Thymus (tissue), 11 donors: ENCODE measurements at regions not wholly inside any gene's neighbourhood (a gene's known extent, or its start where the extent isn't known, plus 50 kb on each side); places are given as distances from the start of the nearest gene placed in this dataset.

Source experiments
- DNase-seq, 9 donors: peaks; one replicate each; pipeline ENCODE4 v3.0.0-alpha.2; 2013; ENCODE audit warnings: low spot score in 9 of 9, low read depth in 6 of 9, missing footprints in 1 of 9
- H3K27ac ChIP-seq, 2 donors: one replicate each; pipeline ENCODE4 v1.5.1; 2013; ENCODE audit warnings: control low read depth in 1 of 2, low read depth in 1 of 2, low read length in 1 of 2, mild to moderate bottlenecking in 1 of 2, moderate library complexity in 1 of 2
- H3K27me3 ChIP-seq, 2 donors: one replicate each; pipeline ENCODE4 v1.5.1; 2013; ENCODE audit warnings: low read length in 1 of 2; ENCODE audit not compliant: control insufficient read depth in 2 of 2, insufficient read depth in 1 of 2
- H3K36me3 ChIP-seq, 2 donors: one replicate each; pipeline ENCODE4 v1.5.1; 2013; ENCODE audit warnings: low read length in 1 of 2, mild to moderate bottlenecking in 1 of 2, moderate library complexity in 1 of 2; ENCODE audit not compliant: control insufficient read depth in 2 of 2, insufficient read depth in 2 of 2
- H3K4me1 ChIP-seq, 2 donors: one replicate each; pipeline ENCODE4 v1.5.1; 2013; ENCODE audit warnings: low read length in 2 of 2; ENCODE audit not compliant: control insufficient read depth in 2 of 2, insufficient read depth in 2 of 2
- H3K4me3 ChIP-seq, 2 donors: one replicate each; pipeline ENCODE4 v1.5.1; 2013; ENCODE audit warnings: low read length in 2 of 2, control low read depth in 1 of 2, mild to moderate bottlenecking in 1 of 2
- H3K9me3 ChIP-seq, 2 donors: one replicate each; pipeline ENCODE4 v1.5.1; 2013; ENCODE audit warnings: low read length in 1 of 2, mild to moderate bottlenecking in 1 of 2; ENCODE audit not compliant: control insufficient read depth in 2 of 2, insufficient read depth in 1 of 2
- WGBS: extraction: QIAGEN DNeasy Blood & Tissue Kit; methylation state at CpG from one replicate; pipeline ENCODE4 v1.1.7; 2013; 5-methylcytosine and 5-hydroxymethylcytosine counted together
- donor health status: healthy.

GRCh38 chr5:68411161-68411560 is 195.6 kb downstream of the PIK3R1 start:
- Histone ChIP-seq H3K4me3 (no peak overlapping the region), H3K9me3 (no peaks in the 10 kb centered on the region), H3K27me3 (no peaks in the 10 kb centered on the region), H3K27ac (no peak overlapping the region), H3K36me3 (no peaks in the 10 kb centered on the region), H3K4me1 (peaks cover 16 to 17% of the 10 kb centered on the region in 2 donors)
- DNase-seq, result no peak
- WGBS, result 87% methylated on average over 4 of the region's 4 CpGs

DNA sequence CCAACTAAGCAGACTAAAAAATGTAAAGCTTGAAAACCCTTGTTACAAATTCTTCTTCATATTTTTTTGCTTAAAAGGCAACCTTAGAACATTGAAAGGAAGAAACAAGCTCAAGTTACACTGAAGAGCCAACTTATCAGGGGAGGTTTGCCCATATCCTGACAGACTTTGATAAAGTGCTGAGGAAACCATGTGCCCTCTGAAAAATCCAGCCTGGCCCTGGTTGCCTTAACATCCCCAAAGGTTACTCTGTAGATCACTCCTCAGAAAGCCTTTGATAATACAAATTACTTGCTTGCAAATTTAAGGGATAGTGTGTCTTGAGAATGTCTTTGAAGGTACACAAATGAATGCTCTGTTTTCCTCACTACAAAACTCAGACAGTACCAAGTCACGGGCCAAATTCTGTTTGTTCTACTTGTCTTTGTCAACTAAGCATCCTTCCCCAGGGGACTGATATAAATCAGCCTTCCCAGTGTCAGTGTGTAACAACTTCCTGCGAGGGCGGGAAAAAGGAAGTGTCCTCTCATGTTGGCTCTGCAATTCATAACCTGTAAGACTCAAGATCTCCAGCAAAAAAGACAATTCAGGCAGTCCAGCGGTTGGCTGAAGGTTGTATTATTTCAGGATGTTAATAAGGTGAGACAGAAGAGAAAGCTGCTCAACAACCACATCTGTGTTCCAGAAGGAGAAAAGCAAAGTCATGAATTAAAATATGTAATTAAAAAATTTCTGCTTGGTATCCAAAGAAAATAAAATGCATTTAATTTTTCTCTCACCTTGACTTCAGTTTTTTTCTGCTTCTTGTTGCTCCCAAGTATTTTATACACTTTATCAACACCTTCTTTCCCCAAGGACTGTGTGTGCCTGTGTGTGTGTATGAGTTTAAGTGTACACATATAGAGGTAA is 199.9 kb downstream of the PIK3R1 start:
- DNase-seq, result no peak
- 23% methylated on average over 4 of the region's 4 CpGs for WGBS
- Histone ChIP-seq H3K4me3 (no peak overlapping the region), H3K9me3 (no peaks in the 10 kb centered on the region), H3K27me3 (no peaks in the 10 kb centered on the region), H3K27ac (no peak overlapping the region), H3K4me1 (peaks cover 6 to 15% of the 10 kb centered on the region in 2 donors), H3K36me3 (no peaks in the 10 kb centered on the region)

DNA sequence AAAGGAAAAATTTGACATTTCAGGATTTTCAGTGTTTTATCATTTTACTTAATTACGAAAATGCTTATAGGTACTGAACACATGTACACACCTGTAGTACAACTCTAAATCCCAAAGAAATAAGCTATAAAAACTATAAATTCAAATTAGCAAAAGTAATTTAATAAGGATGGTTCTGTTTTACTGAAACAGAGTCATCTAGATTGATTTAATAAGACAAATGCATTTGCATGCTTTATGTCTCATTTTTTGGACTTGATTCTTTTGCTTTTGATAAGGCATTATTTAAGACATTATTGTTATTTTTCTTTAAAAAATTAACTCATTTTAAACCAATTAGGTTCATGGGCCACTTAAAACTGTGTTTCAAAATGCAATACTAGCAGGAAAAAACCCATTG is 201.2 kb downstream of the PIK3R1 start:
- DNase-seq, result no peak
- no peaks in the 10 kb centered on the region for H3K36me3 ChIP-seq
- H3K27ac ChIP-seq, result no peak overlapping the region
- H3K27me3 ChIP-seq, result no peaks in the 10 kb centered on the region
- H3K9me3 ChIP-seq, result no peaks in the 10 kb centered on the region
- WGBS, result 96% methylated on average over 1 of the region's 1 CpG
- no peak overlapping the region for H3K4me3 ChIP-seq
- H3K4me1 ChIP-seq, result peaks cover 6 to 20% of the 10 kb centered on the region in 2 donors

GRCh38 chr5:68418201-68418600 is 202.6 kb downstream of the PIK3R1 start:
- Histone ChIP-seq H3K4me1 (peaks cover 6 to 32% of the 10 kb centered on the region in 2 donors), H3K9me3 (no peaks in the 10 kb centered on the region), H3K27ac (no peak overlapping the region), H3K27me3 (no peaks in the 10 kb centered on the region), H3K36me3 (no peaks in the 10 kb centered on the region), H3K4me3 (no peak overlapping the region)
- 98% methylated on average over 3 of the region's 3 CpGs for WGBS
- no peak for DNase-seq

- H3K4me1 ChIP-seq, result peaks cover 6 to 36% of the 10 kb centered on the region in 2 donors
- no peaks in the 10 kb centered on the region for H3K36me3 ChIP-seq
- H3K27ac ChIP-seq, result no peak overlapping the region
- no peaks in the 10 kb centered on the region for H3K27me3 ChIP-seq
- DNase-seq, result no peak
- 96% methylated on average over 3 of the region's 3 CpGs for WGBS
- H3K4me3 ChIP-seq, result no peak overlapping the region
- H3K9me3 ChIP-seq, result no peaks in the 10 kb centered on the region
Observed at GRCh38 chr5:68418680-68419079, 203.1 kb downstream of the PIK3R1 start.

DNA sequence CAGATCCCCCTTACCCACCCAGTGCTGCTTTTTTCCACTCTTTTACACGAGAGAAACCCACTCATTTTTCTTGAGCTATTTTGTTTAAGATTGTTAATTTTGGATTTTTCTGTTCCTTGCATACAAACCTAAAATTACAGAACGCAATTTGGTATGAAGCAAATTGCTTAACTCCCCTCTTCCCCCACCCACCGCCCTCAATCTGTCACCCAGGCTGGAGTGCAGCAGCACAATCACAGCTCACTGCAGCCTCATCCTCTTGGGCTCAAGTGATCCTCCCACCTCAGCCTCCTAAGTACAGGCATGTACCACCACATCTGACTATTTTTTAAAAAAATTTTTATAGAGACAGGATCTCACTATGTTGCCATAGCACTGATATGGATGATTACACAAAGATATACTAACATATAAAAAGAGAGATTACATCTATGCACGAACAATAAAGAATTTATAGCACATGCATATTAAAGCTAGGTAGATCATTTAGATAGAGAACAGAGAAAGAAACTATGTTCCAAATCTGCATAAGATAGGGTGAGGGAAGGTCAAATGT is 203.6 kb downstream of the PIK3R1 start:
- H3K9me3 ChIP-seq, result no peaks in the 10 kb centered on the region
- no peaks in the 10 kb centered on the region for H3K27me3 ChIP-seq
- 97% methylated on average over 4 of the region's 4 CpGs for WGBS
- no peak overlapping the region for H3K4me3 ChIP-seq
- H3K27ac ChIP-seq, result no peak overlapping the region
- no peaks in the 10 kb centered on the region for H3K36me3 ChIP-seq
- no peak for DNase-seq
- peaks cover 6 to 37% of the 10 kb centered on the region in 2 donors for H3K4me1 ChIP-seq

DNA sequence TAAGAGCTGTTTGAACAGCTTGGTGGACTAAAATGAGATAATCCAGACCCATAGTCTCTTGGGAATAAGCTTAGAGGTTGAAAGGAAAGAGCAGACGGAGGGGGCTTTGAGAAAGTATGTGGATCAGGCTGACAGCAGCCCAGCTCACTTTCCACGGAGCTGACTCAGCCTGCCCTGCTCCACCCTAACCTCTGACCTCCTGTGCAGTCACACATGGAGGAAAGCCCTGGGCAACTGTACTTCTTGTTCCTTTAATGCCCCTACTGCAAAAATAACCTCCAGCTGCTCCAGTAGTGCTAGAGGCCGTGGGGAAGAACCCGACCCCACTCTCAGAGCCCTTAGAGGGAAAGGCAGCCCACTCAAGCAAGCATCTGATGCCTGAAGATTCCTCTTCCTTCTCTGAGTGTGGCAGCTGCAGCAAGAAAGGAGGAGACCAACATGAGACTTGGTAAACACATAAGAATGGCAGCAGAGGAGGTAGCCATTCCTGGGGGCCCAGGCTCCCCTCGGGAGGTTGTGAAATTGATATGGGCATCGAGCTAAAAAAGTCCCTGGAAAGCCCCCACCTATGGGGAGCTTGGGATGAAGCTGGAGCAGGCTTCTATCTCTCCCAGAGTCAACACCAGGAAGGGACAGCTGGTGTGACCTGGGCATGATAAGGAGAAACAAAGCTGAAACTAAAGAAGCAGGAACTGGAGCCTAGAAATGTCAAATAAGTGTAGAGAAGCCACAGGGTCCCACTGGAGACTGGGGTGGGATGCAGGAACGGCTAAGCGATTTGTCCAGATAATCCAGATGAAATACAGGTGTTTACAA is 204.3 kb downstream of the PIK3R1 start:
- no peak for DNase-seq
- Histone ChIP-seq H3K9me3 (no peaks in the 10 kb centered on the region), H3K36me3 (no peaks in the 10 kb centered on the region), H3K27ac (peak overlapping the region in 1 of 2 donors; percentile 43), H3K4me3 (no peak overlapping the region), H3K4me1 (peaks cover 6 to 40% of the 10 kb centered on the region in 2 donors), H3K27me3 (no peaks in the 10 kb centered on the region)
- WGBS, result 90% methylated on average over 8 of the region's 8 CpGs

DNA sequence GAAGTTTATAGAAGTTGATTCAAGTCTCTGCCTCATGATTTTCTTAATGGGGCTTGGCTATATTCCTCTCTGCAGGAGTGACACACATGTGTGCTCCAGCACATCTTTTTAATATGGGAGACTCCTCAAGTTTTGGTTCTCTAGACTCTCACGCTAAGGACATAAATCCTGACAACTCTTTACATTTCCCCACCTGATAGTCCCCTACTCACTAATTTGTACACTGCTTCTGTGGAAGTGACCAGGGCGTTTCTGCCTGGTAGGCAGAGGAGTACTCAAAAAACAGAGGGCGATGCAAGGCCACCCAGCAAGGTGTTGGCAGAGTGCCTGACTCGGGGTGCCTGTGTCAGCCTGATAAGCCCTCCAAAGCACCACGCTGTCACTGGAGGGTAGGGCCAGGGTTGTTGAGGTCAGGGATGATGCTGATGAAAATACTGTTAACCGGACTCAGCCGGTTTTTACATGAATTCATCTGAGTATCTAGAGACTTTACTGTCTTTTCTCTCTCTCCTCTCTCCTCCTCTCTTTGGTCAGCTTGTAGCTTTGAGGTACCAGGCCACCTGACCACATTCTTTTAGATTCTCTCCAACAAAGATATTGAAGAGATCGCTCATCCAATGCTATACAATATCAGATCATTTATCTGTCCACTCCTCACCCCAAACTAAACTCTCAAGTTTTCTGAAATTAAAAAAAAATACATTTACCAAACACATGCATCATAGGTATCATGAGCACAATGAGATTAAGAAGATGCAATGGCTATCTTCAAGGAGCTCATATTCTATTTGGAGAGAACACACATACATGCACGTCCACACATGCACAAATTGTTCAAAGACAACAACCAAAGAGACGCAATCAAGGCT is 205.2 kb downstream of the PIK3R1 start:
- WGBS, result 79% methylated on average over 10 of the region's 10 CpGs
- H3K27me3 ChIP-seq, result no peaks in the 10 kb centered on the region
- H3K27ac ChIP-seq, result peak overlapping the region in 1 of 2 donors; percentile 0
- H3K4me1 ChIP-seq, result peaks cover 8 to 43% of the 10 kb centered on the region in 2 donors
- no peaks in the 10 kb centered on the region for H3K9me3 ChIP-seq
- no peak overlapping the region for H3K4me3 ChIP-seq
- no peaks in the 10 kb centered on the region for H3K36me3 ChIP-seq
- no peak for DNase-seq
